SK-N-SH (cell line): ENCODE measurements at regions not wholly inside any gene's neighbourhood (a gene's known extent, or its start where the extent isn't known, plus 50 kb on each side); places are given as distances from the start of the nearest gene placed in this dataset.
A peak's percentile ranks its signal among the peaks of the same experiment; 100 is the strongest.

Experiments
- EZH2phosphoT487 ChIP-seq: fragments of 200-600 bp; sonication (generic); IDR thresholded peaks from 2 replicates; pipeline ENCODE4 v1.6.1; 2017; ENCODE audit warnings: low read depth, mixed run types, mild to moderate bottlenecking, antibody characterized with exemption, moderate library complexity, borderline replicate concordance
- FOXM1 ChIP-seq: IDR thresholded peaks from 2 replicates; pipeline ENCODE4 v1.4.0; 2012; ENCODE audit warnings: low read depth, mild to moderate bottlenecking
- GABPA ChIP-seq: IDR thresholded peaks from 2 replicates; pipeline ENCODE4 v1.4.0; 2012; ENCODE audit warnings: low read depth, mild to moderate bottlenecking
- IRF3 ChIP-seq: fragments of 150-350 bp; IDR thresholded peaks from 2 replicates; pipeline ENCODE4 v1.6.1; 2016; ENCODE audit warnings: mild to moderate bottlenecking, low read depth, low read length
- JUND ChIP-seq: IDR thresholded peaks from 2 replicates; pipeline ENCODE4 v1.4.0; 2012
- NFIC ChIP-seq: IDR thresholded peaks from 2 replicates; pipeline ENCODE4 v1.4.0; 2012; ENCODE audit warnings: borderline replicate concordance
- NRF1 ChIP-seq: IDR thresholded peaks from 2 replicates; pipeline ENCODE4 v1.6.1; 2012; ENCODE audit warnings: low read depth, mild to moderate bottlenecking, low read length
- REST ChIP-seq: IDR thresholded peaks from 2 replicates; pipeline ENCODE4 v1.6.1; 2012; ENCODE audit warnings: mild to moderate bottlenecking, low read depth, low read length, moderate library complexity
- RFX5 ChIP-seq: IDR thresholded peaks from 2 replicates; pipeline ENCODE4 v1.6.1; 2012; ENCODE audit warnings: mild to moderate bottlenecking, improper control_type of control experiment, low read length
- TAF1 ChIP-seq: IDR thresholded peaks from 2 replicates; pipeline ENCODE4 v1.6.1; 2012; ENCODE audit warnings: low read depth, mild to moderate bottlenecking, low read length, moderate library complexity, borderline replicate concordance
- TEAD4 ChIP-seq: IDR thresholded peaks from 2 replicates; pipeline ENCODE4 v1.4.0; 2012; ENCODE audit warnings: mild to moderate bottlenecking, borderline replicate concordance; ENCODE audit not compliant: insufficient read depth
- USF1 ChIP-seq: IDR thresholded peaks from 2 replicates; pipeline ENCODE4 v1.4.0; 2012; ENCODE audit warnings: low read depth, borderline replicate concordance
- USF2 ChIP-seq: fragments of 150-350 bp; IDR thresholded peaks from 2 replicates; pipeline ENCODE4 v1.6.1; 2017; ENCODE audit warnings: antibody characterized with exemption, low read length, low read depth, borderline replicate concordance
- YY1 ChIP-seq: IDR thresholded peaks from 2 replicates; pipeline ENCODE4 v1.4.0; 2012; ENCODE audit warnings: low read depth, mild to moderate bottlenecking

GRCh38 chr1:115189814-115190539, 100.7 kb upstream of the TSPAN2 start (continued):
- TF ChIP-seq USF1 (no peak), NRF1 (no peak), REST (peak; percentile 81), TAF1 (no peak; the same call in 1 of the 2 replicates), JUND (peak; percentile 98), TEAD4 (peak; percentile 98), GABPA (peak; percentile 33; the same call in 1 of the 2 replicates), RFX5 (no peak), EZH2phosphoT487 (no peak), USF2 (no peak), YY1 (no peak), IRF3 (no peak), NFIC (peak; percentile 89), FOXM1 (peak; percentile 89)
- TF ChIP-seq, all 33 proteins: peak for 15
